HepG2 (cell line): ENCODE measurements at regions not wholly inside any gene's neighbourhood (a gene's known extent, or its start where the extent isn't known, plus 50 kb on each side); places are given as distances from the start of the nearest gene placed in this dataset.

ENCODE experiments used
- ATAC-seq: fragments of 200-7000 bp; cut with Tn5 transposase; 3 replicates; pipeline ENCODE4 v1.9.1; 2020; ENCODE audit warnings: mild to moderate bottlenecking, moderate library complexity
- BruUV-seq: library from RNA; stranded (reverse); fragments of 400-500 nt; replicated peaks from 2 replicates; lab custom pipeline; 2021; lab: Mats Ljungman, UMichigan
- CTCF ChIA-PET: fragments of 300-600 bp; formaldehyde crosslinking; extraction: SDS; loops from one replicate; lab custom pipeline; 2021; ENCODE audit warnings: low total read pairs, inconsistent platforms, low intra/inter-chr PET ratio; lab: Yijun Ruan, JAX
- POLR2A ChIA-PET: fragments of 350-600 bp; sonication (Branson Sonifier 250); formaldehyde crosslinking; loops from one replicate; lab custom pipeline; 2020; ENCODE audit warnings: antibody characterized with exemption, inconsistent platforms; lab: Yijun Ruan, JAX
- DNase-seq: peaks from one replicate; pipeline ENCODE4 v3.0.0-alpha.2; 2015; ENCODE audit warnings: low spot score
- FAIRE-seq: peaks from 3 replicates; lab custom pipeline; 2011; peaks lifted over from hg19 to GRCh38; lab: Jason Lieb, UNC
- H2AFZ ChIP-seq: one replicate; pipeline ENCODE4 v1.6.1; 2011; ENCODE audit warnings: low read length, inconsistent platforms
- H3K27ac ChIP-seq: fragments of 300-600 bp; 3 replicates; pipeline ENCODE4 v1.8.0; 2011; ENCODE audit warnings: mixed run types, mild to moderate bottlenecking, mixed read lengths, low read length, inconsistent platforms; ENCODE audit not compliant: insufficient read depth; ENCODE audit errors: extremely low read length
- H3K27me3 ChIP-seq, 2 experiments: fragments of 200-600 bp in 1 of 2; 2 replicates in 1 of 2; 3 replicates in 1 of 2; pipeline versions ENCODE4 v1.6.0 to v1.8.0; 2011; ENCODE audit warnings: low read length in 2 of 2, mild to moderate bottlenecking in 2 of 2, moderate library complexity in 2 of 2, inconsistent platforms in 1 of 2; ENCODE audit not compliant: insufficient read depth in 2 of 2, control insufficient read depth in 1 of 2
- H3K36me3 ChIP-seq, 2 experiments: fragments of 200-600 bp in 1 of 2; replicated peaks in 1 of 2; 2 replicates in 1 of 2; 3 replicates in 1 of 2; pipeline versions ENCODE4 v1.5.1 to v1.8.0; 2011; ENCODE audit warnings: low read length in 2 of 2, inconsistent platforms in 1 of 2; ENCODE audit not compliant: insufficient read depth in 2 of 2, control insufficient read depth in 1 of 2
- H3K4me1 ChIP-seq: 2 replicates; pipeline ENCODE4 v1.5.1; 2012; ENCODE audit warnings: low read length, inconsistent platforms; ENCODE audit not compliant: insufficient read depth
- H3K4me2 ChIP-seq: 2 replicates; pipeline ENCODE4 v1.6.0; 2011; ENCODE audit warnings: low read depth, low read length, inconsistent platforms
- H3K4me3 ChIP-seq, 3 experiments: fragments of 200-600 bp in 1 of 3; sonication (generic), shearing (Covaris generic) in 1 of 3; replicated peaks in 1 of 3; 2 replicates each; pipeline ENCODE4 v1.5.1; 2011 to 2016; ENCODE audit warnings: low read length in 3 of 3, inconsistent platforms in 2 of 3, low read depth in 2 of 3, mild to moderate bottlenecking in 2 of 3, control low read depth in 1 of 3, mixed read lengths in 1 of 3; ENCODE audit not compliant: insufficient read depth in 1 of 3
- H3K79me2 ChIP-seq: one replicate; pipeline ENCODE4 v1.6.1; 2011; ENCODE audit warnings: low read length, inconsistent platforms; ENCODE audit not compliant: insufficient read depth
- H3K9ac ChIP-seq: 2 replicates; pipeline ENCODE4 v1.6.0; 2011; ENCODE audit warnings: mild to moderate bottlenecking, low read depth, low read length, inconsistent platforms; ENCODE audit not compliant: insufficient read depth
- H3K9me3 ChIP-seq: 2 replicates; pipeline ENCODE4 v1.5.1; 2012; ENCODE audit warnings: mild to moderate bottlenecking, low read length
- H4K20me1 ChIP-seq: 2 replicates; pipeline ENCODE4 v1.6.0; 2011; ENCODE audit warnings: inconsistent platforms, mild to moderate bottlenecking, low read length, moderate library complexity; ENCODE audit not compliant: insufficient read depth
- ARNTL ChIP-seq: sonication (generic); formaldehyde crosslinking; IDR thresholded peaks from 2 replicates; pipeline ENCODE4 v1.4.0; 2020; ENCODE audit warnings: mild to moderate bottlenecking, missing genetic modification reagents
- ATF4 ChIP-seq, 2 experiments: fragments of 450-650 bp in 1 of 2; sonication (generic) in 1 of 2; formaldehyde crosslinking; IDR thresholded peaks; 2 replicates each; pipeline versions ENCODE4 v1.5.0 to v1.8.0; 2020 to 2022; ENCODE audit warnings: mild to moderate bottlenecking in 1 of 2, missing genetic modification reagents in 1 of 2
- ATF7 ChIP-seq, 2 experiments: fragments of 450-650 bp in 1 of 2; sonication (generic) in 1 of 2; formaldehyde crosslinking in 1 of 2; IDR thresholded peaks; 2 replicates each; pipeline versions ENCODE4 v1.4.0 to v1.6.1; 2016 to 2020; ENCODE audit warnings: antibody characterized with exemption in 1 of 2, mild to moderate bottlenecking in 1 of 2, missing genetic modification reagents in 1 of 2
- CEBPG ChIP-seq: IDR thresholded peaks from 2 replicates; pipeline ENCODE4 v1.6.1; 2016
- EP300 ChIP-seq, 3 experiments: sonication (generic) in 1 of 3; formaldehyde crosslinking in 1 of 3; IDR thresholded peaks; 2 replicates each; pipeline versions ENCODE4 v1.5.1 to v1.6.1; 2011 to 2020; ENCODE audit warnings: low read depth in 2 of 3, low read length in 2 of 3, borderline replicate concordance in 1 of 3, improper control_type of control experiment in 1 of 3, mild to moderate bottlenecking in 1 of 3, missing genetic modification reagents in 1 of 3, moderate library complexity in 1 of 3
- ETV5 ChIP-seq: IDR thresholded peaks from 2 replicates; pipeline ENCODE4 v1.6.1; 2018; ENCODE audit warnings: missing biosample characterization, missing genetic modification reagents, inconsistent platforms, borderline replicate concordance
- GABPA ChIP-seq, 2 experiments: IDR thresholded peaks; 2 replicates each; pipeline ENCODE4 v1.6.1; 2011 to 2016; ENCODE audit warnings: low read depth in 2 of 2, low read length in 1 of 2, missing biosample characterization in 1 of 2, missing genetic modification characterization in 1 of 2
- NR2F1 ChIP-seq, 2 experiments: fragments of 450-650 bp in 1 of 2; formaldehyde crosslinking in 1 of 2; IDR thresholded peaks; 2 replicates each; pipeline versions ENCODE4 v1.5.0 to v1.6.1; 2016 to 2020; ENCODE audit warnings: mild to moderate bottlenecking in 1 of 2, missing compliant biosample characterization in 1 of 2, missing genetic modification reagents in 1 of 2, moderate library complexity in 1 of 2
- THRA ChIP-seq: sonication (generic); formaldehyde crosslinking; IDR thresholded peaks from 2 replicates; pipeline ENCODE4 v1.4.0; 2020; ENCODE audit warnings: missing genetic modification reagents, borderline replicate concordance
- ZBTB26 ChIP-seq: IDR thresholded peaks from 2 replicates; pipeline ENCODE4 v1.6.1; 2016; ENCODE audit warnings: missing compliant biosample characterization, missing genetic modification reagents, borderline replicate concordance
- ZNF501 ChIP-seq: sonication (generic); formaldehyde crosslinking; IDR thresholded peaks from 2 replicates; pipeline ENCODE4 v1.5.1; 2020; ENCODE audit warnings: mild to moderate bottlenecking, moderate library complexity, missing genetic modification reagents
- WGBS: methylation state at CpG from one replicate; pipeline ENCODE4 v1.1.6; 2017; ENCODE audit warnings: low lambda C conversion rate; 5-methylcytosine and 5-hydroxymethylcytosine counted together
- in situ Hi-C: cut with HindIII; loops from 2 replicates; pipeline ENCODE4 v1.10.0; 2017; ENCODE audit warnings: low pct_unique_long_range_greater_than_20kb; ENCODE audit not compliant: extremely low pct_ligation_motif_present
- intact Hi-C: fragments of 100-400 bp; cut with micrococcal nuclease; formaldehyde crosslinking; loops from one replicate; pipeline ENCODE4 v1.10.0; 2022; ENCODE audit not compliant: unreplicated experiment

- peak; percentile 62 for DNase-seq
Measured at GRCh38 chr15:62895905-62896316, 146.6 kb upstream of the TPM1 start.

More at GRCh38 chr15:62895905-62896316, 146.6 kb upstream of the TPM1 start:
- peak overlapping the region; percentile 63 for H3K27ac ChIP-seq
- no peak; the same call in 2 of the 3 replicates for ATAC-seq
- H4K20me1 ChIP-seq = no peaks in the 10 kb centered on the region
- no peaks in the 10 kb centered on the region for H3K79me2 ChIP-seq
- H2AFZ ChIP-seq = no peak overlapping the region
- POLR2A ChIA-PET = interaction anchor here (0.9 to 3.0 kb wide), 2 partner anchors 9 to 45 kb away, joined by 3 to 45 read pairs; no protein-coding TSS in a partner anchor
- CTCF ChIA-PET = no interaction called here
- in situ Hi-C loops = no loop called here
- peak; percentile 42 for FAIRE-seq
- H3K36me3 ChIP-seq = no peaks in the 10 kb centered on the region
- WGBS = 0% methylated on average over 1 of the region's 1 CpG
- no peaks in the 10 kb centered on the region for H3K27me3 ChIP-seq
- peak overlapping the region in 2 of 3 experiments; percentile 54 to 57; a peak in 2 of 6 replicates for H3K4me3 ChIP-seq
- H3K4me1 ChIP-seq = peaks cover 52% of the 10 kb centered on the region
- H3K9me3 ChIP-seq = no peaks in the 10 kb centered on the region
- peak; percentile 4; the same call in 1 of the 2 replicates for TF ChIP-seq THRA
- peak; percentile 46; the same call in 1 of the 2 replicates for TF ChIP-seq ATF7 (IDR thresholded peaks at IDR 0.05)
- no peak for TF ChIP-seq ATF7 (CRISPR knock-in tag; IDR thresholded peaks at IDR 0.05)
- no peak for TF ChIP-seq ZNF501 (CRISPR knock-in tag)
- peak; percentile 84 for TF ChIP-seq ZBTB26 (CRISPR knock-in tag)
- no peak for TF ChIP-seq NR2F1 (CRISPR knock-in tag; IDR thresholded peaks at IDR 0.05)
- TF ChIP-seq CEBPG = peak; percentile 64
- peak in 1 of 2 experiments; percentile 43; a peak in 1 of 4 replicates for TF ChIP-seq EP300 (IDR thresholded peaks at IDR 0.05; ENCODE audit: low read depth in 2 of 2, low read length in 2 of 2)
- TF ChIP-seq EP300 (CRISPR knock-in tag; IDR thresholded peaks at IDR 0.05; ENCODE audit: borderline replicate concordance) = no peak
- TF ChIP-seq ETV5 (CRISPR knock-in tag) = 0 out of 2 replicates have a peak, but pooled peaks have one; percentile 35
- no peak for TF ChIP-seq GABPA (IDR thresholded peaks at IDR 0.05; ENCODE audit: low read depth, low read length)
- peak; percentile 36; the same call in 1 of the 2 replicates for TF ChIP-seq GABPA (CRISPR knock-in tag; IDR thresholded peaks at IDR 0.05; ENCODE audit: low read depth)
- no peak for TF ChIP-seq ARNTL (CRISPR knock-in tag)
- TF ChIP-seq ATF4 (CRISPR knock-in tag; IDR thresholded peaks at IDR 0.05) = peak in 1 of 2 experiments; percentile 74; a peak in 2 of 4 replicates
- TF ChIP-seq, all 625 proteins: peak for 8
- Histone ChIP-seq H3K9ac (peak overlapping the region; percentile 61), H3K4me2 (peak overlapping the region; percentile 83)
- no TSS peak for BruUV-seq
- intact Hi-C loops = loop anchor here (10.0 kb wide), 1 partner anchor 119 kb away; no protein-coding TSS in a partner anchor
